Psoas muscle (tissue), 7 donors: ENCODE measurements at regions not wholly inside any gene's neighbourhood (a gene's known extent, or its start where the extent isn't known, plus 50 kb on each side); places are given as distances from the start of the nearest gene placed in this dataset.

Experiments
- ATAC-seq, 4 donors: fragments of 200-7000 bp; cut with Tn5 transposase; one replicate each; pipeline ENCODE4 v1.9.1; 2020; ENCODE audit warnings: moderate library complexity in 3 of 4, mild to moderate bottlenecking in 2 of 4
- DNase-seq, 2 donors: peaks; one replicate each; pipeline ENCODE4 v3.0.0-alpha.2; 2020
- H3K27ac ChIP-seq: fragments of 200-600 bp; one replicate; pipeline ENCODE4 v1.8.0; 2022
- H3K27me3 ChIP-seq, 3 donors: fragments of 200-600 bp in 1 of 3; one replicate each; pipeline versions ENCODE4 v1.6.1 to v1.8.0; 2013 to 2022; ENCODE audit warnings: low read length in 2 of 3, mild to moderate bottlenecking in 2 of 3, moderate library complexity in 1 of 3; ENCODE audit not compliant: insufficient read depth in 3 of 3
- H3K36me3 ChIP-seq, 2 donors: fragments of 200-600 bp in 1 of 2; one replicate each; pipeline versions ENCODE4 v1.6.1 to v1.8.0; 2013 to 2022; ENCODE audit warnings: low read depth in 1 of 2, mild to moderate bottlenecking in 1 of 2, moderate library complexity in 1 of 2; ENCODE audit not compliant: insufficient read depth in 1 of 2
- H3K4me1 ChIP-seq: fragments of 200-600 bp; one replicate; pipeline ENCODE4 v1.8.0; 2022
- H3K4me3 ChIP-seq: fragments of 200-600 bp; one replicate; pipeline ENCODE4 v1.8.0; 2022; ENCODE audit warnings: mild to moderate bottlenecking
- H3K9me3 ChIP-seq: fragments of 200-600 bp; one replicate; pipeline ENCODE4 v1.8.0; 2022
- CTCF ChIP-seq: fragments of 200-600 bp; IDR thresholded peaks from one replicate; pipeline ENCODE4 v1.8.0; 2022; ENCODE audit warnings: antibody characterized with exemption
- WGBS, 3 donors: extraction: QIAGEN DNeasy Blood & Tissue Kit; methylation state at CpG; one replicate each; pipeline versions ENCODE4 v1.1.6 to v1.1.7; 2013; 5-methylcytosine and 5-hydroxymethylcytosine counted together
- intact Hi-C, 2 donors: fragments of 100-400 bp; cut with DNase I; formaldehyde crosslinking; loops; one replicate each; pipeline versions ENCODE4 v1.11.0 to v1.14.2; 2022
- donor health status: healthy with polysubstance abuse.
- donor health status: DM: no; HTN: no; CAD: no; lungs with moderate emphysema.
- donor health status: Bipolar disorder and iron deficiency.
- donor health status: healthy.
- donor health status: DM: yes; HTN: yes; CAD: no.
- donor health status: DM: no; HTN: no; CAD: no.
- donor health status: DM: yes; HTN: yes; CAD: no.

GRCh38 chr15:25133804-25134203 lies 179.0 kb downstream of the SNRPN start:
- WGBS, 3 donors, result 62 to 80% (median 80%) methylated on average over 2 of the region's 2 CpGs
- no peaks in the 10 kb centered on the region for H3K4me1 ChIP-seq
- peak in 1 of 4 donors; percentile 18 for ATAC-seq
- H3K9me3 ChIP-seq, result no peaks in the 10 kb centered on the region
- intact Hi-C loops, result loop anchor here in 1 of 2 donors (10.0 kb wide), 1 partner anchor 301 kb away; the partner anchor contains the start of gene UBE3A
- H3K36me3 ChIP-seq, result no peaks in the 10 kb centered on the region
- no peak overlapping the region for H3K4me3 ChIP-seq
- H3K27ac ChIP-seq, result no peak overlapping the region
- no peak for DNase-seq
- H3K27me3 ChIP-seq, result no peaks in the 10 kb centered on the region
- TF ChIP-seq CTCF, result no peak

GRCh38 chr15:25134546-25134945 lies 179.8 kb downstream of the SNRPN start:
- no peak overlapping the region for H3K4me3 ChIP-seq
- no peaks in the 10 kb centered on the region for H3K9me3 ChIP-seq
- intact Hi-C loops, result loop anchor here in 1 of 2 donors (10.0 kb wide), 1 partner anchor 300 kb away; the partner anchor contains the start of gene UBE3A
- no peak for ATAC-seq
- TF ChIP-seq CTCF, result no peak
- WGBS, 3 donors, result 46 to 50% (median 49%) methylated on average over 2 of the region's 2 CpGs
- no peaks in the 10 kb centered on the region for H3K27me3 ChIP-seq
- no peak overlapping the region for H3K27ac ChIP-seq
- no peaks in the 10 kb centered on the region for H3K36me3 ChIP-seq
- DNase-seq, result no peak
- no peaks in the 10 kb centered on the region for H3K4me1 ChIP-seq

GRCh38 chr15:25136119-25136518 lies 181.3 kb downstream of the SNRPN start:
- ATAC-seq, result peak; percentile 55 to 88 (median 82)
- intact Hi-C loops, result loop anchor here in 1 of 2 donors (5.0 to 10.0 kb wide), 2 partner anchors 299 to 366 kb away; partner anchors contain the start of gene UBE3A

GRCh38 chr15:25137013-25137412 lies 182.2 kb downstream of the SNRPN start:
- H3K4me3 ChIP-seq, result no peak overlapping the region
- no peaks in the 10 kb centered on the region for H3K27me3 ChIP-seq
- intact Hi-C loops, result loop anchor here in 1 of 2 donors (5.0 to 10.0 kb wide), 2 partner anchors 298 to 365 kb away; partner anchors contain the start of gene UBE3A
- H3K4me1 ChIP-seq, result no peaks in the 10 kb centered on the region
- ATAC-seq (no peak), DNase-seq (no peak)
- 61 to 66% (median 65%) methylated on average over 5 of the region's 5 CpGs for WGBS, 3 donors
- TF ChIP-seq CTCF, result no peak
- no peaks in the 10 kb centered on the region for H3K36me3 ChIP-seq
- H3K27ac ChIP-seq, result no peak overlapping the region
- H3K9me3 ChIP-seq, result no peaks in the 10 kb centered on the region

More at GRCh38 chr15:25136119-25136518, 181.3 kb downstream of the SNRPN start:
- Histone ChIP-seq H3K36me3 (no peaks in the 10 kb centered on the region), H3K27ac (no peak overlapping the region), H3K9me3 (no peaks in the 10 kb centered on the region), H3K27me3 (no peaks in the 10 kb centered on the region), H3K4me1 (no peaks in the 10 kb centered on the region), H3K4me3 (no peak overlapping the region)
- no peak for DNase-seq
- TF ChIP-seq CTCF, result peak; percentile 33
- WGBS, 3 donors, result 61 to 71% (median 71%) methylated on average over 3 of the region's 3 CpGs

- no peak for ATAC-seq
- TF ChIP-seq CTCF, result no peak
- intact Hi-C loops, result no loop called here
- Histone ChIP-seq H3K27ac (no peak overlapping the region), H3K4me3 (no peak overlapping the region), H3K36me3 (no peaks in the 10 kb centered on the region), H3K9me3 (peaks cover 9% of the 10 kb centered on the region), H3K4me1 (no peaks in the 10 kb centered on the region), H3K27me3 (no peaks in the 10 kb centered on the region)
- WGBS, 3 donors, result 85 to 90% (median 88%) methylated on average over 15 of the region's 15 CpGs
- peak in 1 of 2 donors; percentile 5 for DNase-seq
Measured at GRCh38 chr15:25169318-25169717, 214.5 kb downstream of the SNRPN start.
